Heart right ventricle (tissue), 16 donors: ENCODE measurements at regions not wholly inside any gene's neighbourhood (a gene's known extent, or its start where the extent isn't known, plus 50 kb on each side); places are given as distances from the start of the nearest gene placed in this dataset.

Experiments used
- ATAC-seq, 8 donors: fragments of 200-7000 bp; cut with Tn5 transposase; one replicate each; pipeline ENCODE4 v1.9.1; 2020; ENCODE audit warnings: mild to moderate bottlenecking in 8 of 8, moderate library complexity in 8 of 8, moderate number of reproducible peaks in 1 of 8
- DNase-seq, 2 donors: peaks; one replicate each; pipeline ENCODE4 v3.0.0-alpha.2; 2020
- H3K27ac ChIP-seq, 10 donors: fragments of 200-600 bp; sonication (generic) in 2 of 10; one replicate each; pipeline versions ENCODE4 v1.5.0 to v1.8.0; 2020 to 2022; ENCODE audit warnings: mild to moderate bottlenecking in 3 of 10
- H3K27me3 ChIP-seq, 7 donors: fragments of 200-600 bp; one replicate each; pipeline ENCODE4 v1.8.0; 2021 to 2022; ENCODE audit warnings: mild to moderate bottlenecking in 2 of 7
- H3K36me3 ChIP-seq, 9 donors: fragments of 200-600 bp; sonication (generic) in 1 of 9; one replicate each; pipeline versions ENCODE4 v1.5.0 to v1.8.0; 2020 to 2022; ENCODE audit warnings: mild to moderate bottlenecking in 2 of 9
- H3K4me1 ChIP-seq, 9 donors: fragments of 200-600 bp; sonication (generic) in 1 of 9; one replicate each; pipeline versions ENCODE4 v1.5.0 to v1.8.0; 2020 to 2022; ENCODE audit warnings: mild to moderate bottlenecking in 4 of 9
- H3K4me3 ChIP-seq, 10 donors: fragments of 200-600 bp; sonication (generic) in 2 of 10; one replicate each; pipeline versions ENCODE4 v1.5.0 to v1.8.0; 2020 to 2022; ENCODE audit warnings: mild to moderate bottlenecking in 7 of 10, moderate library complexity in 2 of 10
- H3K9me3 ChIP-seq, 11 donors: fragments of 200-600 bp in 10 of 11; sonication (generic) in 2 of 11; one replicate each; pipeline versions ENCODE4 v1.5.0 to v1.8.0; 2013 to 2022; ENCODE audit warnings: mild to moderate bottlenecking in 2 of 11, control low read depth in 1 of 11, moderate library complexity in 1 of 11
- CTCF ChIP-seq, 9 donors: fragments of 200-600 bp; sonication (generic) in 2 of 9; IDR thresholded peaks; one replicate each; pipeline versions ENCODE4 v1.5.0 to v1.8.0; 2021 to 2022; ENCODE audit warnings: antibody characterized with exemption in 9 of 9, mild to moderate bottlenecking in 5 of 9, moderate library complexity in 1 of 9
- WGBS, 2 donors: extraction: QIAGEN DNeasy Blood & Tissue Kit; methylation state at CpG; one replicate each; pipeline ENCODE4 v1.1.7; 2013; ENCODE audit warnings: inconsistent platforms in 1 of 2; 5-methylcytosine and 5-hydroxymethylcytosine counted together
- intact Hi-C, 10 donors: fragments of 100-400 bp; cut with DNase I; formaldehyde crosslinking; loops; one replicate each; pipeline versions ENCODE4 v1.11.1 to v1.14.2; 2022
- donor health status: Arrhythmogenic right ventricular cardiomyopathy.
- donor health status: ischemic (EF 13 %, LVEDD 7.1; RV severe dilation, severe dysfunction).
- donor health status: healthy with polysubstance abuse.
- donor health status: DM: no; HTN: yes; CAD: no.
- donor health status: DM: no; HTN: no; CAD: no.
- donor health status: ischemic (EF 25% LVEDD 6.9; RV normal size, moderate dysfunction).
- donor health status: ischemic (EF 25% LVEDD 5.7; RV mildly dilated, moderate dysfunction).
- donor health status: healthy.
- donor health status: DM: yes; HTN: yes; CAD: no.
- donor health status: Ischemic cardiomyopathy.
- donor health status: ischemic (EF 35%, LVEDD 5.7; RV mildly dilated, moderate dysfunction).
- donor health status: nonischemic (EF 11% LVEDD 7.7; RV severe dilation, severe dysfunction).
- donor health status: DM: yes; HTN: yes; CAD: no.
- donor health status: PGD.
- donor health status: ischemic (EF 29% LVEDD 5.4; RV normal size, mild dysfunction).
- donor health status: nonischemic (EF 23%, LVEDD 6.1; RV moderate dilation, normal function).

GRCh38 chr12:128019996-128020544 is 246.9 kb upstream of the TMEM132C start:
- Histone ChIP-seq H3K4me1 (no peaks in the 10 kb centered on the region), H3K4me3 (no peak overlapping the region), H3K9me3 (no peaks in the 10 kb centered on the region), H3K36me3 (no peaks in the 10 kb centered on the region), H3K27me3 (peaks cover 0 to 12% (median 0%) of the 10 kb centered on the region in 7 donors), H3K27ac (no peak overlapping the region)
- TF ChIP-seq CTCF (IDR thresholded peaks at IDR 0.05) = no peak
- WGBS, 2 donors = 66 to 70% methylated on average over 9 of the region's 9 CpGs
- intact Hi-C loops = no loop called here
- DNase-seq (no peak), ATAC-seq (no peak)

GRCh38 chr12:128021561-128021960 is 245.4 kb upstream of the TMEM132C start:
- no peaks in the 10 kb centered on the region for H3K4me1 ChIP-seq
- no peaks in the 10 kb centered on the region for H3K36me3 ChIP-seq
- H3K9me3 ChIP-seq = no peaks in the 10 kb centered on the region
- intact Hi-C loops = no loop called here
- peaks cover 0 to 14% (median 0%) of the 10 kb centered on the region in 7 donors for H3K27me3 ChIP-seq
- H3K27ac ChIP-seq = no peak overlapping the region
- DNase-seq (no peak), ATAC-seq (no peak)
- TF ChIP-seq CTCF (IDR thresholded peaks at IDR 0.05) = no peak
- no peak overlapping the region for H3K4me3 ChIP-seq
- 30 to 38% methylated on average over 2 of the region's 2 CpGs for WGBS, 2 donors

GRCh38 chr12:128025589-128026245 is 241.3 kb upstream of the TMEM132C start:
- Histone ChIP-seq H3K9me3 (no peaks in the 10 kb centered on the region), H3K27ac (no peak overlapping the region), H3K36me3 (no peaks in the 10 kb centered on the region), H3K27me3 (peaks cover 0 to 25% (median 0%) of the 10 kb centered on the region in 7 donors), H3K4me1 (no peaks in the 10 kb centered on the region), H3K4me3 (no peak overlapping the region)
- DNase-seq (no peak), ATAC-seq (no peak)
- no peak for TF ChIP-seq CTCF (IDR thresholded peaks at IDR 0.05)
- intact Hi-C loops = no loop called here
- WGBS, 2 donors = 68 to 71% methylated on average over 9 of the region's 9 CpGs

GRCh38 chr12:128026696-128027574 is 240.0 kb upstream of the TMEM132C start:
- WGBS, 2 donors = 50 to 54% methylated on average over 6 of the region's 6 CpGs
- intact Hi-C loops = no loop called here
- Histone ChIP-seq H3K27me3 (peaks cover 0 to 25% (median 0%) of the 10 kb centered on the region in 7 donors), H3K9me3 (no peaks in the 10 kb centered on the region), H3K36me3 (no peaks in the 10 kb centered on the region), H3K4me1 (no peaks in the 10 kb centered on the region), H3K4me3 (no peak overlapping the region), H3K27ac (no peak overlapping the region)
- DNase-seq (no peak), ATAC-seq (no peak)
- TF ChIP-seq CTCF (IDR thresholded peaks at IDR 0.05) = no peak
